CD4-positive, CD25-positive, alpha-beta regulatory T cell (primary cell): ENCODE measurements at regions not wholly inside any gene's neighbourhood (a gene's known extent, or its start where the extent isn't known, plus 50 kb on each side); places are given as distances from the start of the nearest gene placed in this dataset.
"Not testable (repeated sequence)": the region's sequence is repeated elsewhere in the genome, so short reads cannot be mapped to it uniquely, and the experiment has no call there.

Source experiments
- ATAC-seq, 2 donors: fragments of 150-1000 bp; cut with Tn5 transposase; one replicate each; pipeline ENCODE4 v1.10.0; 2021; ENCODE audit warnings: low read depth in 2 of 2, moderate number of reproducible peaks in 2 of 2, moderate library complexity in 1 of 2
- DNase-seq, 3 donors: peaks; one replicate each; pipeline versions ENCODE4 v3.0.0 to v3.0.0-alpha.2; 2012 to 2022; ENCODE audit warnings: mixed read lengths in 1 of 3
- H3K27ac ChIP-seq: one replicate; pipeline ENCODE4 v1.7.0; 2013; ENCODE audit warnings: mild to moderate bottlenecking, low read length; ENCODE audit not compliant: insufficient read depth, poor library complexity, severe bottlenecking
- H3K27me3 ChIP-seq: one replicate; pipeline ENCODE4 v1.7.0; 2013; ENCODE audit warnings: low read length; ENCODE audit not compliant: control insufficient read depth, insufficient read depth
- H3K36me3 ChIP-seq: one replicate; pipeline ENCODE4 v1.7.0; 2013; ENCODE audit warnings: mild to moderate bottlenecking, low read length, moderate library complexity; ENCODE audit not compliant: control insufficient read depth, insufficient read depth
- H3K4me1 ChIP-seq: 2 replicates; pipeline ENCODE4 v1.7.0; 2013; ENCODE audit warnings: mild to moderate bottlenecking, low read length; ENCODE audit not compliant: insufficient read depth, control insufficient read depth, poor library complexity, severe bottlenecking
- H3K4me3 ChIP-seq: one replicate; pipeline ENCODE4 v1.7.0; 2013; ENCODE audit warnings: low read depth, mild to moderate bottlenecking, low read length, moderate library complexity
- H3K9me3 ChIP-seq, 2 experiments: 1 replicate in 1 of 2; 2 replicates in 1 of 2; pipeline ENCODE4 v1.7.0; 2013; ENCODE audit warnings: low read length in 2 of 2, mild to moderate bottlenecking in 1 of 2, moderate library complexity in 1 of 2; ENCODE audit not compliant: control insufficient read depth in 2 of 2
- H3K27ac Mint-ChIP-seq, 3 donors: one replicate each; pipeline ENCODE4 v1.8.0; 2020 to 2022; ENCODE audit warnings: mild to moderate bottlenecking in 3 of 3, mixed read lengths in 3 of 3, moderate library complexity in 2 of 3
- H3K27me3 Mint-ChIP-seq: one replicate; pipeline ENCODE4 v1.8.0; 2022; ENCODE audit warnings: mild to moderate bottlenecking, mixed read lengths
- H3K36me3 Mint-ChIP-seq: one replicate; pipeline ENCODE4 v1.8.0; 2020; ENCODE audit warnings: mixed read lengths
- H3K4me1 Mint-ChIP-seq, 4 donors: one replicate each; pipeline ENCODE4 v1.8.0; 2020 to 2022; ENCODE audit warnings: mixed read lengths in 4 of 4, mild to moderate bottlenecking in 1 of 4
- H3K4me3 Mint-ChIP-seq, 4 donors: one replicate each; pipeline ENCODE4 v1.8.0; 2020 to 2022; ENCODE audit warnings: mild to moderate bottlenecking in 4 of 4, mixed read lengths in 4 of 4, moderate library complexity in 3 of 4
- H3K9me3 Mint-ChIP-seq, 7 donors: one replicate each; pipeline ENCODE4 v1.8.0; 2020 to 2022; ENCODE audit warnings: mixed read lengths in 7 of 7, mild to moderate bottlenecking in 3 of 7, moderate library complexity in 2 of 7

DNA sequence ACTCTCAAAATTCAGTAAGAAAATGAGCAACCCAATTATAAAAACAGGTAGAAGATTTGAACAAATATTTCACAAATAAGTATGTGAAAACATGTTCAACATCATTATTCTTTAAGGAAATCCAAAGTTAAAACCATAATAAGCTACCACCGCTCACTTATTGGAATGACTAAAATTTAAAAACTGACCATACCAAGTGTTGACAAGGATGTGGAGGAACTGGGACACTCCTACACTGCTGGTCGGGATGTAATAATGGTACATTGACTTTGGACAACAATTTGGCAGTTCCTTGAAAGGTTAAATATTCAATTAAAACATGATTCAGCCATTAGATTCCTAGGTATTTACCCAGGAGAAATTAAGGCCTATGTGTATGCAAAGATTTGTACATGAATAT is 336.5 kb downstream of the IRS1 start:
- Histone ChIP-seq H3K27ac (no peak overlapping the region), H3K27me3 (no peaks in the 10 kb centered on the region), H3K9me3 (peaks cover 0 to 3% of the 10 kb centered on the region in 2 experiments), H3K4me1 (no peaks in the 10 kb centered on the region), H3K36me3 (no peaks in the 10 kb centered on the region), H3K4me3 (no peak overlapping the region)
- Mint-ChIP-seq H3K4me3 (no peak overlapping the region), H3K9me3 (peaks cover 0 to 10% (median 6%) of the 10 kb centered on the region in 7 donors), H3K4me1 (no peaks in the 10 kb centered on the region), H3K36me3 (no peaks in the 10 kb centered on the region), H3K27me3 (peaks cover 4% of the 10 kb centered on the region), H3K27ac (no peak overlapping the region)
- DNase-seq (no peak), ATAC-seq (no peak)

DNA sequence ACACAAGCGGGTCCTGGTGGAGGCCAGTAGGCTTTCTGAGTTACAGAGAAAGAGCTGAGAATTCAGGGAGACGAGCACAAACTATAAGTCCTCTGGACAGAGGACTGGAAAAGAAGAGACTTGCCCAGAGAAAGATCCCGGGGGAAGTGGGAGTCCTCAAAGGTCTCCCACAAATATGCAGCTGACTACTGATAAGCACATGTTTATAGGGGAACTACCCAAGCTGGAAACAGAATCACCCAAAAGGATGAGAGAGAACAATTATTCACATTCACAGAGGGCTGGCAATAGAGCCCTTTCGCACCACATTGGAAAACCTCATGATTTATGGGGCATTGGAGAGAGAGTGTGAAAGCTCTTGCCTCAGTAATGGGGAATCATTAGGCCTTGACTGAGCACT is 337.6 kb downstream of the IRS1 start:
- no peak overlapping the region for H3K27ac Mint-ChIP-seq
- Histone ChIP-seq H3K9me3 (peaks cover 0 to 3% of the 10 kb centered on the region in 2 experiments), H3K4me3 (no peak overlapping the region), H3K36me3 (no peaks in the 10 kb centered on the region), H3K27ac (no peak overlapping the region), H3K4me1 (no peaks in the 10 kb centered on the region), H3K27me3 (no peaks in the 10 kb centered on the region)
- peaks cover 4% of the 10 kb centered on the region for H3K27me3 Mint-ChIP-seq
- peaks cover 1 to 10% (median 6%) of the 10 kb centered on the region in 7 donors for H3K9me3 Mint-ChIP-seq
- H3K4me1 Mint-ChIP-seq: no peaks in the 10 kb centered on the region
- no peak overlapping the region for H3K4me3 Mint-ChIP-seq
- ATAC-seq (no peak), DNase-seq (no peak)
- H3K36me3 Mint-ChIP-seq: no peaks in the 10 kb centered on the region

DNA sequence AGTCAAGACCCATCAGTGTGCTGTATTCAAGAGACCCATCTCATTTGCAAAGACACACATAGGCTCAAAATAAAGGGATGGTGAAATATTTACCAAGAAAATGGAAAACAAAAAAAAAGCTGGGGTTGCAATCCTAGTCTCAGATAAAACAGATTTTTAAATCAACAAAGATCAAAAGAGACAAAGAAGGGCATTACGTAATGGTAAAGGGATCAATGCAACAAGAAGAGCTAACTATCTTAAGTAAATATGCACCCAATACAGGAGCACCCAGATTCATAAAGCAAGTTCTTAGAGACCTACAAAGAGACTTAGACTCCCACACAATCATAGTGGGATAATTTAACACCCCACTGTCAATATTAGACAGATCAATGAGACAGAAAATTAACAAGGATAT is 343.5 kb downstream of the IRS1 start:
- H3K4me1 Mint-ChIP-seq, H3K9me3 ChIP-seq, H3K27me3 Mint-ChIP-seq, H3K36me3 Mint-ChIP-seq, H3K4me3 ChIP-seq, H3K27ac Mint-ChIP-seq, DNase-seq, ATAC-seq, H3K4me3 Mint-ChIP-seq, H3K27me3 ChIP-seq, H3K36me3 ChIP-seq, H3K27ac ChIP-seq, H3K4me1 ChIP-seq: not testable (repeated sequence)
- peaks cover 0 to 15% (median 5%) of the 10 kb centered on the region in 7 donors for H3K9me3 Mint-ChIP-seq

GRCh38 chr2:226452768-226453167 is 346.9 kb downstream of the IRS1 start:
- DNase-seq: no peak
- no peak overlapping the region for H3K4me3 ChIP-seq
- H3K27ac Mint-ChIP-seq: no peak overlapping the region
- no peak overlapping the region for H3K27ac ChIP-seq
- H3K27me3 Mint-ChIP-seq: peaks cover 4% of the 10 kb centered on the region
- H3K4me1 Mint-ChIP-seq: no peaks in the 10 kb centered on the region
- H3K27me3 ChIP-seq: no peaks in the 10 kb centered on the region
- no peaks in the 10 kb centered on the region for H3K4me1 ChIP-seq
- H3K4me3 Mint-ChIP-seq: no peak overlapping the region
- peaks cover 0 to 13% (median 2%) of the 10 kb centered on the region in 7 donors for H3K9me3 Mint-ChIP-seq
- H3K36me3 Mint-ChIP-seq: no peaks in the 10 kb centered on the region
- ATAC-seq: no peak
- H3K36me3 ChIP-seq: no peaks in the 10 kb centered on the region
- H3K9me3 ChIP-seq: no peaks in the 10 kb centered on the region

DNA sequence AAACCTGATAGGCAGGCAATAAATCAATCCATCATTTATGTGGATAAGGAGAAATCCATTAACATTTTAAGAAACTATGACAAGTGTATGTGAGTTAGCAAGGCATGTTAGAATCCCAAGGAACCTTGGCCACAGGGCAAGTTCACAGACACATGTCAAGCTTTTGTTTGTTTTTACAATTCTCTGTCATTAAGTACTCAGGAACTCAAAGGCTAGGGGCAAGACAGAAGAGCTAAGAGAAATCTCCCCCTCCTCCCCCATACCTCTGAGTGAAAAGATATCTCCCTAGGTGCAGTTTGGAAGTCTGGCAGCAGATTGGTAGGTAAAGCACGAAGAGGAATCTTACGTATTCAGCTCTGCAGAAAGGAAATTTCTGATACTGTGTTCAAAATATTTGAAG is 348.1 kb downstream of the IRS1 start:
- Mint-ChIP-seq H3K4me1 (no peaks in the 10 kb centered on the region), H3K36me3 (no peaks in the 10 kb centered on the region), H3K4me3 (no peak overlapping the region), H3K27ac (no peak overlapping the region), H3K9me3 (peaks cover 0 to 8% (median 2%) of the 10 kb centered on the region in 7 donors), H3K27me3 (peaks cover 4% of the 10 kb centered on the region)
- H3K36me3 ChIP-seq: no peaks in the 10 kb centered on the region
- ATAC-seq: no peak
- no peaks in the 10 kb centered on the region for H3K27me3 ChIP-seq
- H3K4me3 ChIP-seq: no peak overlapping the region
- H3K9me3 ChIP-seq: no peaks in the 10 kb centered on the region
- H3K27ac ChIP-seq: no peak overlapping the region
- DNase-seq: no peak
- H3K4me1 ChIP-seq: no peaks in the 10 kb centered on the region

DNA sequence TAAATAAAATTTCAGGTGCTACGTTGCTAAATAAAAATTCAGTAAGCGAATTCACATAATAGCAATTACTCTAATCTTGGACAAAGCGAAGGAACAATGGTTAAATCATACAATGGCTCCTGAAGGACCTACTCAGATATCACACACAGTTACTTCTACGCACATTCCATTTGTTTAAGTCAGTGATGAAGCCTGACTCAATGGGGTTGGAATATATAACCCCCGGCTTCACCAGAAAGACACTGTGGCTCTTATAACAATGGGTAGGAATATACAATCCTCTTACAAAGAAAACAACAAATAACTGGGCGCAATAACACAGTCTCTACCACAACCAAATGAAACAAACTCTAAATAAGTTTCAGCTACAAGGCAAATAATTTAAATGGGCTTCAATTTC is 349.5 kb downstream of the IRS1 start:
- ATAC-seq (no peak), DNase-seq (no peak)
- H3K36me3 Mint-ChIP-seq: no peaks in the 10 kb centered on the region
- H3K27ac Mint-ChIP-seq: peak overlapping the region in 1 of 3 donors; percentile 29
- no peaks in the 10 kb centered on the region for H3K4me1 ChIP-seq
- no peaks in the 10 kb centered on the region for H3K27me3 Mint-ChIP-seq
- H3K9me3 Mint-ChIP-seq: peaks cover 0 to 5% (median 0%) of the 10 kb centered on the region in 7 donors
- H3K4me1 Mint-ChIP-seq: no peaks in the 10 kb centered on the region
- H3K27ac ChIP-seq: no peak overlapping the region
- no peak overlapping the region for H3K4me3 Mint-ChIP-seq
- no peaks in the 10 kb centered on the region for H3K27me3 ChIP-seq
- H3K4me3 ChIP-seq: no peak overlapping the region
- no peaks in the 10 kb centered on the region for H3K36me3 ChIP-seq
- H3K9me3 ChIP-seq: no peaks in the 10 kb centered on the region

DNA sequence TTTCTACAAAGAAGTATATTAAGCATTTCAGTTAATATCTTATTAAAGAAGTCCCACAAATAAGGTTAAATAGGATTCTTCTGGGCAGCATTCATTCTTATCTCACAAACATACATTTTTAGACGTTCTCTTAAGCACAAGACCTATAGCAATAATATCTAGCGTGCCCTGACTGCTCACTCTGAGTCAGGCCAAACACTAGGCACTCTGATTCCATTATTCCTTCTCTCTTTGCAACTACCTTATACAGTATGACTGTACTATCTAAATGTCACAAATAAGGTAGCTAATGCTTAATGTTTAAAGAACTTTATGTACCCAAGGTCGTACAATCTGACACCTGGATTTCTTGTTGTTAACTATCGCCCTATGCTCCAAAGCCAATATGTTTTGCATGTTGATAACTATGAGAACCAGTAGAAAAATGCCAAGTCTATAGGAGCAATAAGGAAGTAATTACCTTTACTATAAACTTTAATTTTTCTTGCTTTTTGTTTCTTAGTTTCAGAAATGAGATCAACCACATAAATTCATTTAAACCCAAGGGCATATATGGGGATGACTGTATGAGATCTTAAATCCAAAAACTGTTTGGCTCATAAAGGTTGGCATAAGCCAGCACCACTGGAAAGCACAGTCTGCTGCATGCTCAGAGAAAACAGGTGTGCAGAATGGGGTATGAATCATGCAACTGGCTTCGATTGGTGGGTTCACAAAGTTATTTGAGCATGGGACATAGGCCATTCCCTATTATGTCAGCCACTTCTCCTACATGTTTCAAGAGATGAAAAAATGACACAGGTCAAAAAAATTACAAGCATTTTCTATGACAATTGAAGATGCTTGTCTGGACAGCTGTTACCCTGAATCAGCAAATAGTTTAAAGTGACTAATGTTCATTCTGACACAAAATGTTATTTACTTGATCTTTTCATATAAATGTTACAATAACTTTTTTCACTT is 352.0 kb downstream of the IRS1 start:
- Mint-ChIP-seq H3K4me1 (no peaks in the 10 kb centered on the region), H3K4me3 (no peak overlapping the region), H3K36me3 (no peaks in the 10 kb centered on the region), H3K9me3 (peaks cover 0 to 5% (median 1%) of the 10 kb centered on the region in 7 donors), H3K27me3 (no peaks in the 10 kb centered on the region), H3K27ac (no peak overlapping the region)
- H3K27me3 ChIP-seq: no peaks in the 10 kb centered on the region
- no peaks in the 10 kb centered on the region for H3K36me3 ChIP-seq
- no peaks in the 10 kb centered on the region for H3K4me1 ChIP-seq
- H3K4me3 ChIP-seq: no peak overlapping the region
- ATAC-seq (no peak), DNase-seq (no peak)
- H3K27ac ChIP-seq: no peak overlapping the region
- no peaks in the 10 kb centered on the region for H3K9me3 ChIP-seq
